Upper lobe of right lung (tissue), 1 donor: ENCODE measurements at regions not wholly inside any gene's neighbourhood (a gene's known extent, or its start where the extent isn't known, plus 50 kb on each side); places are given as distances from the start of the nearest gene placed in this dataset.

ENCODE experiments used
- ATAC-seq: fragments of 200-7000 bp; cut with Tn5 transposase; one replicate; pipeline ENCODE4 v1.9.1; 2020; ENCODE audit warnings: mild to moderate bottlenecking, moderate library complexity
- DNase-seq: peaks from one replicate; pipeline ENCODE4 v3.0.0-alpha.2; 2020
- H3K27ac ChIP-seq: fragments of 200-600 bp; one replicate; pipeline ENCODE4 v1.8.0; 2022
- H3K27me3 ChIP-seq: fragments of 200-600 bp; one replicate; pipeline ENCODE4 v1.8.0; 2022; ENCODE audit warnings: mild to moderate bottlenecking
- H3K36me3 ChIP-seq: fragments of 200-600 bp; one replicate; pipeline ENCODE4 v1.8.0; 2022
- H3K4me1 ChIP-seq: fragments of 200-600 bp; one replicate; pipeline ENCODE4 v1.8.0; 2022
- H3K4me3 ChIP-seq: fragments of 200-600 bp; one replicate; pipeline ENCODE4 v1.8.0; 2022; ENCODE audit warnings: mild to moderate bottlenecking
- H3K9me3 ChIP-seq: fragments of 200-600 bp; one replicate; pipeline ENCODE4 v1.8.0; 2022
- CTCF ChIP-seq: fragments of 200-600 bp; IDR thresholded peaks from one replicate; pipeline ENCODE4 v1.8.0; 2022; ENCODE audit warnings: antibody characterized with exemption
- intact Hi-C: fragments of 100-400 bp; cut with DNase I; formaldehyde crosslinking; loops from one replicate; pipeline ENCODE4 v1.11.0; 2022
- donor health status: DM: no; HTN: yes; CAD: no; lungs with severe emphysema.

GRCh38 chr3:74302281-74302680 lies 312.2 kb downstream of the CNTN3 start:
- DNase-seq (no peak), ATAC-seq (no peak)
- H3K4me3 ChIP-seq: no peak overlapping the region
- no peaks in the 10 kb centered on the region for H3K27me3 ChIP-seq
- TF ChIP-seq CTCF: no peak
- no peak overlapping the region for H3K27ac ChIP-seq
- intact Hi-C loops: no loop called here
- no peaks in the 10 kb centered on the region for H3K9me3 ChIP-seq
- no peaks in the 10 kb centered on the region for H3K4me1 ChIP-seq
- no peaks in the 10 kb centered on the region for H3K36me3 ChIP-seq

- Histone ChIP-seq H3K4me1 (no peaks in the 10 kb centered on the region), H3K36me3 (no peaks in the 10 kb centered on the region), H3K9me3 (no peaks in the 10 kb centered on the region), H3K27ac (no peak overlapping the region), H3K27me3 (no peaks in the 10 kb centered on the region), H3K4me3 (no peak overlapping the region)
- no peak for TF ChIP-seq CTCF
- DNase-seq: no peak
- ATAC-seq: no peak
- intact Hi-C loops: no loop called here
These were observed 313.4 kb downstream of the CNTN3 start for GRCh38 chr3:74301056-74301455.

GRCh38 chr3:74295479-74295878 lies 319.0 kb downstream of the CNTN3 start:
- no peak for ATAC-seq
- TF ChIP-seq CTCF: no peak
- Histone ChIP-seq H3K36me3 (no peaks in the 10 kb centered on the region), H3K27me3 (no peaks in the 10 kb centered on the region), H3K4me1 (no peaks in the 10 kb centered on the region), H3K4me3 (no peak overlapping the region), H3K27ac (no peak overlapping the region), H3K9me3 (no peaks in the 10 kb centered on the region)
- no peak for DNase-seq
- intact Hi-C loops: no loop called here

GRCh38 chr3:74288761-74289160 lies 325.7 kb downstream of the CNTN3 start:
- Histone ChIP-seq H3K9me3 (no peaks in the 10 kb centered on the region), H3K4me3 (no peak overlapping the region), H3K27ac (no peak overlapping the region), H3K27me3 (no peaks in the 10 kb centered on the region), H3K4me1 (no peaks in the 10 kb centered on the region), H3K36me3 (no peaks in the 10 kb centered on the region)
- no peak for TF ChIP-seq CTCF
- DNase-seq (no peak), ATAC-seq (no peak)
- intact Hi-C loops: no loop called here

GRCh38 chr3:74287557-74287956 lies 326.9 kb downstream of the CNTN3 start:
- intact Hi-C loops: no loop called here
- no peak overlapping the region for H3K27ac ChIP-seq
- no peak for TF ChIP-seq CTCF

GRCh38 chr3:74282202-74282601 lies 332.3 kb downstream of the CNTN3 start:
- no peak for DNase-seq
- Histone ChIP-seq H3K36me3 (no peaks in the 10 kb centered on the region), H3K27me3 (no peaks in the 10 kb centered on the region), H3K27ac (no peak overlapping the region), H3K9me3 (no peaks in the 10 kb centered on the region), H3K4me3 (no peak overlapping the region), H3K4me1 (no peaks in the 10 kb centered on the region)
- no peak for ATAC-seq
- TF ChIP-seq CTCF: no peak
- intact Hi-C loops: no loop called here

More at GRCh38 chr3:74287557-74287956, 326.9 kb downstream of the CNTN3 start:
- Histone ChIP-seq H3K9me3 (no peaks in the 10 kb centered on the region), H3K36me3 (no peaks in the 10 kb centered on the region), H3K4me3 (no peak overlapping the region), H3K4me1 (no peaks in the 10 kb centered on the region), H3K27me3 (no peaks in the 10 kb centered on the region)
- ATAC-seq (no peak), DNase-seq (no peak)
